H1 (cell line): ENCODE measurements at regions not wholly inside any gene's neighbourhood (a gene's known extent, or its start where the extent isn't known, plus 50 kb on each side); places are given as distances from the start of the nearest gene placed in this dataset.

Experiments used
- YY1 ChIP-seq: IDR thresholded peaks from 2 replicates; pipeline ENCODE4 v1.6.1; 2011; ENCODE audit warnings: low read depth, mild to moderate bottlenecking, low read length
- TF ChIP-seq, protein P1 (sequence below), 3 experiments: IDR thresholded peaks; 1 replicate in 2 of 3; 2 replicates in 1 of 3; pipeline versions ENCODE4 v1.5.1 to v1.6.1; 2011; ENCODE audit warnings: low read length in 3 of 3, mild to moderate bottlenecking in 3 of 3, inconsistent platforms in 2 of 3, low read depth in 1 of 3, moderate library complexity in 1 of 3; ENCODE audit not compliant: insufficient read depth in 1 of 3; ENCODE audit errors: control extremely low read depth in 1 of 3

- TF ChIP-seq, protein P1, sequence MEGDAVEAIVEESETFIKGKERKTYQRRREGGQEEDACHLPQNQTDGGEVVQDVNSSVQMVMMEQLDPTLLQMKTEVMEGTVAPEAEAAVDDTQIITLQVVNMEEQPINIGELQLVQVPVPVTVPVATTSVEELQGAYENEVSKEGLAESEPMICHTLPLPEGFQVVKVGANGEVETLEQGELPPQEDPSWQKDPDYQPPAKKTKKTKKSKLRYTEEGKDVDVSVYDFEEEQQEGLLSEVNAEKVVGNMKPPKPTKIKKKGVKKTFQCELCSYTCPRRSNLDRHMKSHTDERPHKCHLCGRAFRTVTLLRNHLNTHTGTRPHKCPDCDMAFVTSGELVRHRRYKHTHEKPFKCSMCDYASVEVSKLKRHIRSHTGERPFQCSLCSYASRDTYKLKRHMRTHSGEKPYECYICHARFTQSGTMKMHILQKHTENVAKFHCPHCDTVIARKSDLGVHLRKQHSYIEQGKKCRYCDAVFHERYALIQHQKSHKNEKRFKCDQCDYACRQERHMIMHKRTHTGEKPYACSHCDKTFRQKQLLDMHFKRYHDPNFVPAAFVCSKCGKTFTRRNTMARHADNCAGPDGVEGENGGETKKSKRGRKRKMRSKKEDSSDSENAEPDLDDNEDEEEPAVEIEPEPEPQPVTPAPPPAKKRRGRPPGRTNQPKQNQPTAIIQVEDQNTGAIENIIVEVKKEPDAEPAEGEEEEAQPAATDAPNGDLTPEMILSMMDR (IDR thresholded peaks at IDR 0.05; ENCODE audit: control extremely low read depth in 1 of 3, insufficient read depth in 1 of 3, low read depth in 1 of 3, low read length in 3 of 3) = no peak
- no peak for TF ChIP-seq YY1
These were observed 211.3 kb upstream of the NAV3 start for GRCh38 chr12:77619425-77619824.
